GM21717 (cell line): ENCODE measurements at regions not wholly inside any gene's neighbourhood (a gene's known extent, or its start where the extent isn't known, plus 50 kb on each side); places are given as distances from the start of the nearest gene placed in this dataset.
"Not testable (repeated sequence)": the region's sequence is repeated elsewhere in the genome, so short reads cannot be mapped to it uniquely, and the experiment has no call there.

Experiments
- ATAC-seq: cut with Tn5 transposase; IDR thresholded peaks from one replicate; pipeline ENCODE4 v1.9.1; 2021; ENCODE audit warnings: mild to moderate bottlenecking, moderate library complexity; ENCODE audit not compliant: unreplicated experiment

DNA sequence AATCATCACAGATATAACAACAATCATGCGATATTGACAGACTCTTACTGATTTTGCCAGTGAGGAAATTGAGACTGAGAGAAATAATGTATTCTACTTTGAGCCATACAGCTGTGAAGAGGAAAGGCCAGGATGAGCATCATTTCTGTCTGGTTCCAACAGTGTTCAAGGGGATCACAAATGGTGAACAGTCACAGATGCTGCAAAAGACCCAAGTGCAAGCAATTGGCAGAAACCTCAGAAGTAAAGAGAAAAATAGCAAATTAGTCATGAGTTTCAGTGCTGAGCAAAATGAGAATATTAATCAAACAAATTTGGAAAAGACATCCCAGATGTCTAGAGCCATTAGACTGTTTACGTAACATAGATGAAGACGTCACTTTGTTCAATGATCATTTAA, 114.1 kb downstream of the RAB38 start:
- ATAC-seq: no peak

DNA sequence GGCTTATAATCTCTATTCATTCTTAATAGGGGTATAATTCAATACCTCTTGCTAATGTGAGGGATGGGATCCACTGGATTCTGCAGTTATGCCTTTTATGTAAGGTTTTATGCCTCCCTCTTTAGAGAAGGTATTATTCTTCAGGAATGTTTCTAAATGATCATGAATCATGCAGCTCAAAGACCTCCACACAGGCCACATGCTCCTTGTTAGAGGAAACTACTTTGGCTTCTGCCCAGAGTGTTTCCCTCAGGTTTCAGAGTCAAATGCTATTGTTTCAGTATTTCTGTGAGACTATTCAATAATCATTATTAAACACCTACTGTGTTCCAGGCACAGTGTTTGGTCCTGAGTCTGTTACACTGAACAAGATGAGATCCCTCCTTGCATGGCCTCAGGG, 115.9 kb downstream of the RAB38 start:
- ATAC-seq: no peak

DNA sequence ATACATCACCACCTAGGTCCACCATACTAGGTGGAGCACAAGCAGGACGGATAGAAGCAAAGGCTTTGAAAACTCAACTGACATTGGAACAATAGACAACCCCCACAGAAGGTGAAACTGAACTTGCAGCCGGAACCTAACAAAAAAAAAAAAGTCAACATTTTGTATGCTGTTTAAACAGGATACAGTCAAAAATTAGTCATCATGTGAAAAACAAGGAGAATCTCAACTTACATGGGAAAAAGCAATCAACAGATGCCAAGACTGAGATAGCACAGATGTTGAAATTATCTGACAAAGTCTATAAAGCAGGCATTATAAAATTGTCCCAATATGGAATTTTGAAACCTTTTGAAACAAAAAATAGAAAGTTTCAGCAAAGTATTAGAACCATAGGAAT, 123.8 kb downstream of the RAB38 start:
- no peak for ATAC-seq

DNA sequence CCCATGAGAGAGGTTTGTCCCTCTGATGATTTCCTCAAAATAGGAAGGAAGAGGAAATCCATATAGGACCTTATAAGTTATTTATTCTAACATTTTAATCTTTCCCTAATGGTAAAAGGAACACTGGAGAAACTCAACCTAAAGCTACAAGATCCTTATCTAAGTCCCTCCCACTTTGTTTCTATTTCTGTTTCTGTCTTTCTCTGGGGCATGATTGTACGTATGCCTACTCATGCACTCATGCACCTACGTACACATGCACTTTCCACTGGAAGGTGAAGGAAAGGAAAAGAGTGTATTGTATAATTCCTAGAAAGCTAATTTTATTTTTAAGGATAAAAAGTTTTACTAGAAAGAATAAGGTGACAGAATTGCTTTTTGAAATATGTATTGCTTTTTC, 125.0 kb downstream of the RAB38 start:
- ATAC-seq: no peak

DNA sequence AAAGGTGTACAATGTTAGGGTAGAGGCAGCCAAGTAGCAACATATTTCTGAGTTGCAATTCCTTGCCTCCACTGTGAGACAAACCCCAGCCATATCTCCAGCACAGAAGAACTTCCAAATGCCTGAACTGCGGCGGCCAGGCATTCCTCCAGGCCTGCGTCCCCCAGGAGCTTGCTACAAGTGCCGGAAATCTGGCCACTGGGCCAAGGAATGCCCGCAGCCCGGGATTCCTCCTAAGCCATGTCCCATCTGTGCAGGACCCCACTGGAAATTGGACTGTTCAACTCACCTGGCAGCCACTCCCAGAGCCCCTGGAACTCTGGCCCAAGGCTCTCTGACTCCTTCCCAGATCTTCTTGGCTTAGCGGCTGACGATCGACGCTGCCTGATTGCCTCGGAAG, 130.0 kb downstream of the RAB38 start:
- not testable (repeated sequence) for ATAC-seq

DNA sequence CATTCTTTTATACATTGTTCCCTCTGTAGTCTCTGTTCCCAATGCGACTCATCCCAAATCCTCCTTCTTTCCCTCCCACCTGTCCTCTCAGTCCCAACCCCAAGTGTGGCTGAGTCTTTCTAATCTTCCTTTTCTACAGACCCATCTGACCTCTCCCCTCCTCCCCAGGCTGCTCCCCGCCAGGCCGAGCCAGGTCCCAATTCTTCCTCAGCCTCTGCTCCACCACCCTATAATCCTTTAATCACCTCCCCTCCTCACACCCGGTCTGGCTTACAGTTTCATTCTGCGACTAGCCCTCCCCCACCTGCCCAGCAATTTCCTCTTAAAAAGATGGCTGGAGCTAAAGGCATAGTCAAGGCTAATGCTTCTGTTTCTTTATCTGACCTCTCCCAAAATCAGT, 130.6 kb downstream of the RAB38 start:
- not testable (repeated sequence) for ATAC-seq

DNA sequence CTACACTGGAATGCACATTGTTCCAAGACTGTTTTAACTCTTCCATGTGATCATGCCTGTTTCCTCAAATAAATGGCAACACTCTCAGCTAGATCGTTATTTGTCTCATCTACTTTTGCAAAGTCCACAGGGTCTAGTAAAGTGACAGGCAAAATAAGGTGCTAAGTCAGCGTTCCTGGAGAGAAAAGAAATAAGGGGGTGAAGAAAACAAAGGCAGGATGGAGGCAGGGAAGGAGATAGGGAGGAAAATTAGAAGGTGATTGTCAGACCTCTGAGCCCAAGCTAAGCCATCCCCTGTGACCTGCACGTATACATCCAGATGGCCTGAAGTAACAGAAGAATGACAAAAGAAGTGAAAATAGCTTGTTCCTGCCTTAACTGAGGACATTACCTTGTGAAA, 132.1 kb downstream of the RAB38 start:
- no peak for ATAC-seq

DNA sequence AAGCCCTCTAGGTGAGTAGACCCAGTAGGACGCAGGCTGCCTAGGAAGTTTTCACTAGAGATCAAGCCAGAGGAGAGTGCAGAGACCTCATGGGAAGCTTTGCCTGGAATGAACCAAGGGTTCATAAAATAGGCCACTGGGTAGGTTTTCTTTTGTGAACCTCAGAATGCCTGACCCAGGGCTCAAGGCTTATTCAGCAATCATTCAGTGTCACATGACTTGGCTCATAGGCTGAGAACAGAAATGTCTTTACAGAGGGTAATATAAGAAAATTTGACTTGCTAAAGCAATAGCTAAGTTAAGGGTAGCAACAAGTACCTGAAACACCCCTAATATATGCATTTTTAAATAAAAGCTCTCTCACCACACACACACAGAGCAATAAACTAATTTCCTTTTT, 132.6 kb downstream of the RAB38 start:
- ATAC-seq: no peak

DNA sequence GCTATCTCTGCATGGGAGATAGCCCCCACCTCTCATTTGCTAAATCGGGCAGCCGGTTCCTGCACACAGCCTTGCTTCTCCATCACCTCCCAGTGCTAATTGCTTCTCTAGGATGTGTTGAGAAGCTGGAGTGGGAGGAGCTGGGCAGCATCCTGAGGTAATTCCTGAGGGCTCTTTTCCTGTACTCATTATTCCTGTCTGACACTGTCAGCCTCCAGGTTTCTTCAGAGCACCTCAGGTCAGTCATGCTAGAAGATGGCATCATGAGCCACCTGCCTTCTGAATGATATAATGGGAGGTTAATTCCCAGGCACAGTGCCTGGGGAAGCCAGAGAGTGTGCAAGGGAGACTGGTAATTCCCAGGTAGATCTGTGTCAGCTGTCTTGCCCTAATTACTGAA, 133.0 kb downstream of the RAB38 start:
- no peak for ATAC-seq

DNA sequence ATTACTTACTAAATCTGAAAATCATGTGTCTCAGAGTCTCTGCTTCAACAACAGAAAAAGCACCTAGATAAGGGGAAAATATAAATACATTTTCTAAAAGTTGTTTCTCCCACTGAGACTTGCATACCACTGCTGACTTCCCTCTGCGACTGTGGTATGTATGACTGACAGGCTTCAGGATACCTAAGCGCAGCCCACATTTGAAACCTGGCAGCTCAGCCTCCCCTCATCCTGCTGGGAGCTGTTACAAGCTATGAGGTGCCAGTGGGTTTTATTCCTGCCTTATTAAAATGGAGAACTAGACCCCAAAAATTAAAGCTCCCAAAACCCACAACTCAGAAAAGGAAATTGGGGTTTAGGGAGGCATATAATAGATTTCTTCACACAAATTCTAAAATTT, 133.6 kb downstream of the RAB38 start:
- ATAC-seq: no peak

DNA sequence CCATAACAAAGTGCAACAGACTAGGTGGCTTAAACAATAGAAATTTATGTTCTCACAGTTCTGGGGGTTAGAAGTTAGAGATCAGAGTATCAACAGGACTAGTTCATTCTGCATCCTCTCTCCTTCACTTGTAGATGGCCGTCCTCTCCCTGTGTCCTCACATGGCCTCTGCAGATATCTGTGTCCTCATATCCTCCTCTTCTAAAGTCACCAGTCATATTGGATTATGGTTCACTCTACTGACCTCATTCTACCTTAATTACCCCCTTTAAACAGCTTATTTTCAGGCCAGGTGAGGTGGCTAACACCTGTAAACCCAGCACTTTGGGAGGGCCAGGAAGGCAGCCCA, 135.1 kb downstream of the RAB38 start:
- no peak for ATAC-seq

DNA sequence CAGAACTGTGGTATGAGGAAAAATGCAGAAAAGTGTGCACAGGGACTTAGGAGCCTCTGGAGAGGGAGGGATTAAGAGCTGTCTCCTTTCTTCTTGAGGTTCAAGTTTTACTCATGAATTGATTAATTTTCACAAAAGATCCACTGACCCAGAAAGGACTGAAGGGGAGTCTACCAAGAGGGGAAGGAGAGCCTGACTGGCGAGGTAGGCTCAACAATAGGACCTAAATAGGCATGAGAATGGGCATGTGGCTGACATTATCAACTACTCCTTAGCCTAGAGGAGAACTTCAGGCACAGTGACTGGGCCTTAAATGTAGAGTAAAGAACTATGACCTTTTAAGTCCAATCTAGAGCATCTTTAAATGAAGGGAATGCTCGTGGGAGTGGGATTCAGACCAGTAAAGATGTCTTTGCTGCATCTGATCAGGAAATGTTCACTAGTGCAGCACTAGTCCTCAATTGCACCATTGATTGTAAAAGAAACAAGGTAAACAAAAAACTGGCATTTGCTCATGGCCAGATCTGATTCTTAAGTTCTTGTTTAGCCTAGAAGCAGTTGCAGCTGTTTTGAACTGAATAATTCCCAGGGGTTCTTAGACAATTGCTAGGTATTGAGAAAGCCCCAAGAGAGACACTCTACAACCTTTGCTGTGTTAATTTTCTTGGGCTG, 135.6 kb downstream of the RAB38 start:
- no peak for ATAC-seq

DNA sequence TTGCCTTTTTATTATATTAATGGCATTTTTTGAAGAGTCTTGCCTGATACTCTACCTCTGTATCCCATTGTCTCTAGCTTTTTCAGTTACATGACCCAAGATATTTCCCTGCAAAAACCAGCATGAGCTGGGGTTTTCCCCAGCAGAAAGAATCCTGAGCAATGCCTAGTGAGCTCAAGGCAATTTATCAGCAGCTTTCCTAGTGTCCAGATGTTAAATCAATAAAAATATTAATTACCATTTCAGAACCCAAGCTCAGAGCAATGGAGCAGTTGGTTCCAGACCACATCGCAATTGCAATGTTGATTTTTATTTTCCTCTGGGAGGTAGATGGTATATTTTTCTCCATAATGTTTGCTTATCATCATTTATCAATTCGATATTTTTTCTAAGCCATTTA, 137.2 kb downstream of the RAB38 start:
- no peak for ATAC-seq

DNA sequence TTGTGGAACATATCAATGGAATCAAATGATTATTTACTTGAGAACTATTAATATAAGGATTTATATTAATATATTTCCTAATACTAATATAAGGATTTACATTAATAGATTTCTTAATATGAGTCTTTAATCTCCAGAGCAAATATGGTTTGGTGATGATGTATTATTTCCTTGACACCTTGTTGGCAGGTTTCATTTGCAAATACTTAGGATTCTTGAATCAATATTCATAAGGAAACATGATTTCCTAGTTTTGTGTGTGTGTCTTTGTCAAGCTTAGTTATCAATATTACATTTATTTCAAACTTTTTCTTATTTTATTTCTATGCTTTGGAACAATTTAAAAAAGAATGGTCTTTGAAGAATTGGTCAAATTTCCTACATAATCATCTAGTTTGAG, 138.5 kb downstream of the RAB38 start:
- ATAC-seq: no peak

DNA sequence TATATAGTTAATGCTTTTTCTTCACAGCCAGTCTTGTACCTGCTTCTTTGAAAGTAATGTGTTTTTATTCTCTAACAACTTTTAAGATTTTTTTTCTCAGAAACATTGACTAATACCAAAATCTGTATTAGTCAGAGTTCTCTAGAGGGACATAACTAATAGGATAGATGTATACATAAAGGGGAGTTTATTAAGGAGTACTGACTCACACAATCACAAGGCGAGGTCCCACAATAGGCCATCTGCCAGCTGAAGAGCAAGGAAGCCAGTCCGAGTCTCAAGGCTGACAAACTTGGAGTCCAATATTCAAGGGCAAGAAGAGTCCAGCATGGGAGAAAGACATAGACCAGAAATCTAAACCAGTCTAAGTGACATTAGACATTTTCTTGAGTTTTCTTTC, 140.0 kb downstream of the RAB38 start:
- no peak for ATAC-seq

DNA sequence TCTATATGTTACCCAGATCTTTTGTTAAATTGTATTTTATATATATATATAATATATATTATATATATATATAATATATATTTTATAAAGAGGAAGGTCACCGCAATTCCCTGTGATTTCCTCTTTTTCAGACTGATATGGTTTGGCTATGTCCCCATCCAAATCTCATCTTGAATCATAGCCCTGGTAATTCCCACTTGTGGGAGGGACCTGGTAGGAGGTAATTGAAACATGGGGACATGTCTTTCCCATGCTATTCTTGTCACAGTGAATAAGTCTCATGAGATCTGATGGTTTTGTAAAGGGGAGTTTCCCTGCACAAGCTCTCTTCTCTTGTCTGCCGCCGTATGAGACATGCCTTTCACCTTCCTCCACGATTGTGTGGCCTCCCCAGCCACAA, 157.6 kb downstream of the RAB38 start:
- no peak for ATAC-seq

DNA sequence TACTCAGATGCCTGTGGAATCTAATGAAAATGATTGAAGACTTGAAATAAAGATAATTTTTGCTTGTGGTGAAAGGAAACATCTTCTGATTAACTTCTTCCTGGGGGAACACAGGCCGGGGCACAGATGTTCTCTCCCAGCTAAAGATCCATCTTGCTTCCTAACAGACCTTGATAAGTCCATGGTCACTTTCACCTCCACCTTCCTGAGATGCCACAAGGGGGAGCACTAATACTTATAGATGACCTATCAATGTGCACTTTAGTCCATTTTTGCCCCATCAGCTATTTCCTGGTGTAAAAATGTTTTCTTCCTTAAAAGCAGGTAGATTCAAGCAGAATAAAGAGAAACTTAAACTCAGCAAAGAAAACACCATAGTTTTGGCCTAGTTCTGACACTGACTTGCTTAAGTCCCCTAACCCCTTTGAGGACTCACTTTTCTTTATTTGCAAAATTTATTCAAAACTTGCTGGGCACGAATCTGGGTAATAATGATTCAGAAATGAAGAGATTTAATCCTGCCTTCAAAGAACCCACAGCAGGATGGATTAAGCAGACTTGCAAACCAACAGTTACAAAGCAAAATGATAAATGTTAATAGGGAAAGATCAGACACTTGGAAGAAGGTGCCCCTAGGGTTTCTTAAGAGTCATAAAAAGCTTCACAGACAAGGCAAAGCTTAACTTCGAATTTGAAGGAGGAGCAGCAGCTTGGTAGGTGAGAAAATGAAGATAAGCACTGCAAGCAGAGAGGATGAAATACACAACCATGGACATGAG, 158.7 kb downstream of the RAB38 start:
- ATAC-seq: peak; percentile 81

DNA sequence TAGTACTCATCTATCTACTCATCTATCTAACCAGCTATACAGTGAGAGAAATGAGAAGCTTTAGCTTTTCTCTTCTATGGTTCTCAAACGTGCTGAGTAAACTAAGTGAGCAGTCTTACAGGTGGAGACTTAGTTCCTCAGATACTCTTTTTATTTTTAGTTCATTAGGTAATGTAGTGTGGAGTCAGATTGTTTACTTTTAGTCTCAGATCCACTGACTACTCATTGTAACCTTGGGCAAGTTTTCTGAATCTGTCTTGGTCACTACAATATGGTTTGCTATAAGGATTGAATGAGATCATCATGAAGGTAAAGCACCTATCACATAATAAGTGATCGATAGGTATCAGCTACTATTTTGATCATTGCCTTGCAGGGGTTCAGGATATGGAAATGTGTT, 160.1 kb downstream of the RAB38 start:
- ATAC-seq: no peak

DNA sequence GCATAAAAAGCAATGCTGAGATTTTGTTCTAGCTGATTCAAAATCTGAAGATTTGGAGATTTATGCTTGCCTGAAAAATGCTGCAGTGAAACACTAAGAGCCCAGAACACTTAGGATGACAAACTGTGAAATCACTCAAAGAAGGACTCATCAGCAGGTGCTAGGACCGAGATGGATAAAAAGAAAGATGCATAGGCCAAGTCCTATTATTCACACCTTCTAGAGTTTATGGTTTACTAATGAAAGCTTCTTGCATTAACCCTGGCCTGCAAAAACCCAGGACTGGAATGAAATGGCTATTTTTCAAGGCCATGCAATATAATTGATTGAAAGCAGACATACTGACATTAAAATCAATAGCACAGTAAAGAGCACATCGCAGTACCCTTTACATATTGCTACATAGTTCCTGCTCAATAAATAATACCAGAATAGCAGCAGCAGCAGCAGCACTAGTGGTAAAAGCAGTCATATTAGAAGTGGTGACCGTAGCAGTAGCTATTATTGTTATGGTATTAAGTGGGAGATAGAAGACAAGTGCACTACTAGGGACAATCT, 161.7 kb downstream of the RAB38 start:
- no peak for ATAC-seq

DNA sequence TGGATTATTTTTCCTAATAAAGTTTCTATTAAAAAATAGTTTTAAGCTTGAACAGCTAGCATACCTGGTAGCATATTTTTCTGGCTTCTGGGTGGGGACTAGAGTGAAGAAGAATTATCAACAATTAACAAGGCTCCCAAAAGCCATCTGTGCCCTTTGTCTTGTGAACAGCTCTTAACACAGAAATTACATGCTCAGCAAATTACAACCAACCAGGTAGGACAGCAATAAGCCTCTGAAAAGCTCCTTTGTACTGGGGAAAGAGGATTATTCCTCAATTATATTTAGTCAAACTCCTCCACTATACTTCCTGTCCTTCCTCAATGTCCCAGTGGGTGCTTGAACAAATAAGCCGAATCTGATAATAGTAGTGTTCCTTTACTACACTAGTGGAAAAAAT, 162.8 kb downstream of the RAB38 start:
- ATAC-seq: no peak

DNA sequence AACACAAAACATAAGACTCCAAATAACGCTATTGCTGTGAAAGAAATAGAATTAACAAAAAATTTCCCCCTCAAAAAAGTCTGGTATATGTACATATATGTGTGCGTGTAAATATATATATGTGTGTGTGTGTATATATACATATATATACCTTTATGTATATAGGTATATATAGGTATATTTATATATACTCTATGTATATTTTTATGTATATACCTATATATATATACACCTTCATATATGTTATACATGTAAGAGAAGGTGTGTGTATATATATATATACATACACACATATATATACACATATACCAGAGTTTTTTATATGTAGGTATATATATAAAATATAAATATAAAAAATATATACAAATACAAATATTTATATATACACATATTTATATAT, 199.2 kb downstream of the RAB38 start:
- no peak for ATAC-seq

DNA sequence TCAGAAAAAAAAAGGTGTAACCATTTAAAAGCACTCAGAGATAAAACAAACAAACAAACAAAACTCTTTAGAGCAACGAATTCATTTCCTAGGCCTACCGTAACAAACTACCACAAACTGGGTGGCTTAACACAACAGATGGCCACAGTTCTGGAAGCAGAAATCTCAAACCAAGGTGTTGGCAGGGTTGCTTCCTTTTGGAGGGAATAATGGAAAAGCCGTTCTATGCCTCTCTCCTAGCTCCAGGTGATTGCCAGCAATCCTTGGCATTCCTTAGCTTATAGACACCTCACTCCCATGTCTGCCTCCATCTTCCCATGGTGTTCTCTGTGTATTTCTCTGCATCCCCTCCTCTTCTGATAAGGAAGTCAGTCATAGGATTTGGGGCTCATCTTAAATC, 200.4 kb downstream of the RAB38 start:
- no peak for ATAC-seq

DNA sequence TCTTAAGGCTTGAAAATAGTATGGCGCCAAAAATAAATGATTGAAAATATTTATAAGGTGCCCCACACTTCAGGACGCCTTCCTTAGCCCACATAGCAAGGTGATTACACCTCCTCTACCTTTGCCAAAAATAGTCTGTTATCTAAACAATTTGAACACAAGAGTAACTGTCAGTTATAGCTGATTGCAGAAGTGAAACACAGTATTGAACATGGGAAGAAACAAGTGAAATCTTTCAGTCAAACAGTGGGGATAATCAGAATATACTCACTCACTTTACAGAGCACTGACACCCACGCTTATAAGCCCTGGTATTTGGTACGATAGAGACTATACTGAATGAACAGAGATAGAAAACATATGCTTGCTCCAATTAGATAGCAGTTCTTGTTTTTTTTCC, 203.1 kb downstream of the RAB38 start:
- ATAC-seq: peak; percentile 63
